Pancreas (tissue), 10 donors: ENCODE measurements at regions not wholly inside any gene's neighbourhood (a gene's known extent, or its start where the extent isn't known, plus 50 kb on each side); places are given as distances from the start of the nearest gene placed in this dataset.

Source experiments
- ATAC-seq, 4 donors: fragments of 200-7000 bp; cut with Tn5 transposase; one replicate each; pipeline versions ENCODE4 v1.8.0 to v1.9.1; 2020; ENCODE audit warnings: mild to moderate bottlenecking in 4 of 4, moderate library complexity in 4 of 4
- DNase-seq, 6 donors: peaks; one replicate each; pipeline ENCODE4 v3.0.0-alpha.2; 2020
- FAIRE-seq: peaks from 2 replicates; lab custom pipeline; 2012; peaks lifted over from hg19 to GRCh38; lab: Jason Lieb, UNC
- H3K27ac ChIP-seq, 4 donors: fragments of 200-600 bp; sonication (generic); 1 replicate in 3 of 4; 2 replicates in 1 of 4; pipeline versions ENCODE4 v1.5.0 to v1.8.0; 2020
- H3K27me3 ChIP-seq, 4 donors: fragments of 200-600 bp; one replicate each; pipeline ENCODE4 v1.8.0; 2021
- H3K36me3 ChIP-seq, 3 donors: fragments of 200-600 bp; sonication (generic) in 1 of 3; one replicate each; pipeline versions ENCODE4 v1.5.0 to v1.8.0; 2020 to 2021
- H3K4me1 ChIP-seq, 3 donors: fragments of 200-600 bp; one replicate each; pipeline ENCODE4 v1.8.0; 2021
- H3K4me3 ChIP-seq, 4 donors: fragments of 200-600 bp; sonication (generic) in 2 of 4; one replicate each; pipeline versions ENCODE4 v1.5.0 to v1.8.0; 2020 to 2021
- H3K9me3 ChIP-seq, 4 donors: fragments of 200-600 bp; one replicate each; pipeline ENCODE4 v1.8.0; 2021
- CTCF ChIP-seq, 4 donors: fragments of 200-600 bp; sonication (generic) in 3 of 4; IDR thresholded peaks; one replicate each; pipeline versions ENCODE4 v1.5.0 to v1.8.0; 2021; ENCODE audit warnings: antibody characterized with exemption in 4 of 4
- WGBS, 2 donors: extraction: QIAGEN DNeasy Blood & Tissue Kit; methylation state at CpG; one replicate each; pipeline ENCODE4 v1.1.7; 2013; 5-methylcytosine and 5-hydroxymethylcytosine counted together
- intact Hi-C, 3 donors: fragments of 100-400 bp; cut with DNase I; formaldehyde crosslinking; loops; one replicate each; pipeline versions ENCODE4 v1.11.1 to v1.14.2; 2022
- donor health status: healthy with polysubstance abuse.
- donor health status: DM: no; HTN: no; CAD: no; lungs with moderate emphysema.
- donor health status: DM: no; HTN: no; CAD: no.
- donor health status: control.
- donor health status: control.
- donor health status: Bipolar disorder and iron deficiency.
- donor health status: DM: yes; HTN: yes; CAD: no.
- donor health status: DM: no; HTN: no; CAD: no.
- donor health status: DM: no; HTN: no; CAD: no.
- donor health status: DM: yes; HTN: yes; CAD: no.

GRCh38 chr1:195788721-195789120, 819.5 kb downstream of the KCNT2 start:
- 61 to 77% methylated on average over 4 of the region's 4 CpGs for WGBS, 2 donors
- Histone ChIP-seq H3K27ac (no peak overlapping the region), H3K4me1 (no peaks in the 10 kb centered on the region), H3K27me3 (no peaks in the 10 kb centered on the region), H3K36me3 (no peaks in the 10 kb centered on the region), H3K9me3 (no peaks in the 10 kb centered on the region), H3K4me3 (no peak overlapping the region)
- ATAC-seq (no peak), DNase-seq (no peak), FAIRE-seq (no peak)
- intact Hi-C loops: no loop called here
- no peak for TF ChIP-seq CTCF (IDR thresholded peaks at IDR 0.05)

- no peak for TF ChIP-seq CTCF (IDR thresholded peaks at IDR 0.05)
- intact Hi-C loops: no loop called here
Observed at GRCh38 chr1:195785830-195786229, 822.4 kb downstream of the KCNT2 start.

GRCh38 chr1:195773931-195774330, 834.3 kb downstream of the KCNT2 start:
- H3K4me1 ChIP-seq: no peaks in the 10 kb centered on the region
- 72 to 88% methylated on average over 3 of the region's 3 CpGs for WGBS, 2 donors

More at GRCh38 chr1:195785830-195786229, 822.4 kb downstream of the KCNT2 start:
- no peaks in the 10 kb centered on the region for H3K4me1 ChIP-seq
- no peak overlapping the region for H3K4me3 ChIP-seq
- WGBS, 2 donors: 13% methylated on average over 1 of the region's 1 CpG
- FAIRE-seq (no peak), DNase-seq (no peak), ATAC-seq (no peak)
- no peaks in the 10 kb centered on the region for H3K36me3 ChIP-seq
- H3K27ac ChIP-seq: no peak overlapping the region
- no peaks in the 10 kb centered on the region for H3K9me3 ChIP-seq
- no peaks in the 10 kb centered on the region for H3K27me3 ChIP-seq

GRCh38 chr1:195769461-195769860, 838.8 kb downstream of the KCNT2 start:
- Histone ChIP-seq H3K4me3 (no peak overlapping the region), H3K36me3 (no peaks in the 10 kb centered on the region), H3K27me3 (no peaks in the 10 kb centered on the region), H3K4me1 (no peaks in the 10 kb centered on the region), H3K9me3 (no peaks in the 10 kb centered on the region), H3K27ac (no peak overlapping the region)
- DNase-seq (no peak), FAIRE-seq (no peak), ATAC-seq (no peak)
- intact Hi-C loops: no loop called here
- TF ChIP-seq CTCF (IDR thresholded peaks at IDR 0.05): no peak

More at GRCh38 chr1:195773931-195774330, 834.3 kb downstream of the KCNT2 start:
- DNase-seq: no peak
- TF ChIP-seq CTCF (IDR thresholded peaks at IDR 0.05): no peak
- Histone ChIP-seq H3K9me3 (no peaks in the 10 kb centered on the region), H3K27me3 (no peaks in the 10 kb centered on the region), H3K4me3 (no peak overlapping the region), H3K27ac (no peak overlapping the region), H3K36me3 (no peaks in the 10 kb centered on the region)
- ATAC-seq: no peak
- intact Hi-C loops: no loop called here
- no peak for FAIRE-seq

- no peak for ATAC-seq
- Histone ChIP-seq H3K9me3 (no peaks in the 10 kb centered on the region), H3K36me3 (no peaks in the 10 kb centered on the region), H3K27me3 (no peaks in the 10 kb centered on the region), H3K4me3 (no peak overlapping the region), H3K27ac (no peak overlapping the region), H3K4me1 (no peaks in the 10 kb centered on the region)
- TF ChIP-seq CTCF (IDR thresholded peaks at IDR 0.05): no peak
- no peak for DNase-seq
- FAIRE-seq: no peak
- intact Hi-C loops: no loop called here
Observed at GRCh38 chr1:195768936-195769335, 839.3 kb downstream of the KCNT2 start.
